IPS-20b (cell line): ENCODE measurements at regions not wholly inside any gene's neighbourhood (a gene's known extent, or its start where the extent isn't known, plus 50 kb on each side); places are given as distances from the start of the nearest gene placed in this dataset.
"Not testable (repeated sequence)": the region's sequence is repeated elsewhere in the genome, so short reads cannot be mapped to it uniquely, and the experiment has no call there.

Experiments
- H3K27ac ChIP-seq: one replicate; pipeline ENCODE4 v1.5.1; 2013; ENCODE audit warnings: low read length
- H3K27me3 ChIP-seq: 2 replicates; pipeline ENCODE4 v1.6.1; 2013; ENCODE audit warnings: mild to moderate bottlenecking, low read length, inconsistent platforms; ENCODE audit not compliant: insufficient read depth
- H3K36me3 ChIP-seq: 2 replicates; pipeline ENCODE4 v1.6.1; 2013; ENCODE audit warnings: low read depth, mild to moderate bottlenecking, inconsistent platforms, low read length, moderate library complexity; ENCODE audit not compliant: insufficient read depth
- H3K4me1 ChIP-seq: 2 replicates; pipeline ENCODE4 v1.6.1; 2013; ENCODE audit warnings: mild to moderate bottlenecking, control low read depth, inconsistent platforms, low read length, moderate library complexity; ENCODE audit not compliant: insufficient read depth
- H3K4me3 ChIP-seq: 2 replicates; pipeline ENCODE4 v1.5.1; 2013; ENCODE audit warnings: mild to moderate bottlenecking, low read length, inconsistent platforms
- H3K9ac ChIP-seq: 2 replicates; pipeline ENCODE4 v1.6.1; 2013; ENCODE audit warnings: low read depth, mild to moderate bottlenecking, inconsistent platforms, low read length, moderate library complexity
- H3K9me3 ChIP-seq: 2 replicates; pipeline ENCODE4 v1.6.1; 2013; ENCODE audit warnings: mild to moderate bottlenecking, low read depth, low read length, inconsistent platforms; ENCODE audit not compliant: insufficient read depth

DNA sequence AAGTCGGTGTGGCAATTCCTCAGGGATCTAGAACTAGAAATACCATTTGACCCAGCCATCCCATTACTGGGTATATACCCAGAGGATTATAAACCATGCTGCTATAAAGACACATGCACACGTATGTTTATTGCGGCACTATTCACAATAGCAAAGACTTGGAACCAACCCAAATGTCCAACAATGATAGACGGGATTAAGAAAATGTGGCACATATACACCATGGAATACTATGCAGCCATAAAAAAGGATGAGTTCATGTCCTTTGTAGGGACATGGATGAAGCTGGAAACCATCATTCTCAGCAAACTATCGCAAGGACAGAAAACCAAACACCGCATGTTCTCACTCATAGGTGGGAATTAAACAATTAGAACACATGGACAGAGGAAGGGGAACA lies 80.6 kb upstream of the ST3GAL5 start:
- H3K27ac ChIP-seq, H3K9me3 ChIP-seq, H3K4me3 ChIP-seq, H3K36me3 ChIP-seq, H3K9ac ChIP-seq, H3K27me3 ChIP-seq, H3K4me1 ChIP-seq: not testable (repeated sequence)

DNA sequence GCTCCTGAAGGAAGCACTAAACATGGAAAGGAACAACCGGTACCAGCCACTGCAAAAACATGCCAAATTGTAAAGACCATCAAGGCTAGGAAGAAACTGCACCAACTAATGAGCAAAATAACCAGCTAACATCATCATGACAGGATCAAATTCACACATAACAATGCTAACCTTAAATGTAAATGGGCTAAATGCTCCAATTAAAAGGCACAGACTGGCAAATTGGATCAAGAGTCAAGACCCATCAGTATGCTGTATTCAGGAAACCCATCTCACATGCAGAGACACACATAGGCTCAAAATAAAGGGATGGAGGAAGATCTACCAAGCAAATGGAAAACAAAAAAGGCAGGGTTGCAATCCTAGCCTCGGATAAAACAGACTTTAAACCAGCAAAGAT lies 77.0 kb upstream of the ST3GAL5 start:
- H3K27me3 ChIP-seq, H3K9ac ChIP-seq, H3K4me3 ChIP-seq, H3K27ac ChIP-seq, H3K36me3 ChIP-seq, H3K4me1 ChIP-seq: not testable (repeated sequence)
- peaks cover 20% of the 10 kb centered on the region for H3K9me3 ChIP-seq

DNA sequence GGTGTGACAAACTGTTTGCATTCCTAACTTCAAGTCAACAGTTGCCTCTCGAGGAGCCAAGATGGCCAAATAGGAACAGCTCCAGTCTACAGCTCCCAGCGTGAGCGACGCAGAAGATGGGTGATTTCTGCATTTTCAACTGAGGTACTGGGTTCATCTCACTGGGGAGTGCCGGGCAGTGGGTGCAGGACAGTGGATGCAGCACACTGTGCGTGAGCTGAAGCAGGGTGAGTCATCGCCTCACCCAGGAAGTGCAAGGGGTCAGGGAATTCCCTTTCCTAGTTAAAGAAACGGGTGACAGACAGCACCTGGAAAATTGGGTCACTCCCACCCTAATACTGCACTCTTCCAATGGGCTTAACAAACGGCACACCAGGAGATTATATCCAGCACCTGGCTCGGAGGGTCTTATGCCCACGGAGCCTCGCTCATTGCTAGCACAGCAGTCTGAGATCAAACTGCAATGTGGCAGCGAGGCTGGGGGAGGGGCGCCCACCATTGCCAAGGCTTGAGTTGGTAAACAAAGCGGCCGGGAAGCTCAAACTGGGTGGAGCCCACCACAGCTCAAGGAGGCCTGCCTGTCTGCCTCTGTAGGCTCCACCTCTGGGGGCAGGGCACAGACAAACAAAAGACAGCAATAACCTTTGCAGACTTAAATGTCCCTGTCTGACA lies 75.1 kb upstream of the ST3GAL5 start:
- not testable (repeated sequence) for H3K27ac ChIP-seq
- peaks cover 16% of the 10 kb centered on the region for H3K9me3 ChIP-seq

DNA sequence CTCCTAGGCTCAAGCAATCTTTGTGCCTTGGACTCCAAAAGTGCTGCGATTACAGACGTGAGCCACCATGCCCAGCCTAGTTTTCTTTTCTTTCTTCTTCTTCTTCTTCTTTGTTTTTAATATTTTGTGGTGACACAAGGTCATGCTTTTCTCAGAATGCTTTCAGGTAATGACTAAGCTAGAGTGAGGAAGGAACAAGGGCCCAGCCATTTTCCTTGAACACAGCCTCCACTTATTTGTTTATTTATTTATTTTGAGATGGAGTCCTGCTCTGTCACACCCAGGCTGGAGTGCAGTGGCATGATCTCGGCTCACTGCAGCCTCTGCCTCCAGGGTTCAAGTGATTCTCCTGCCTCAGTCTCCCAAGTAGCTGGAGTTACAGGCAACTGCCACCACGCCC lies 74.3 kb upstream of the ST3GAL5 start:
- peaks cover 16% of the 10 kb centered on the region for H3K9me3 ChIP-seq
- H3K27me3 ChIP-seq = no peaks in the 10 kb centered on the region
- H3K27ac ChIP-seq = no peak overlapping the region
- H3K36me3 ChIP-seq = no peaks in the 10 kb centered on the region
- no peak overlapping the region for H3K4me3 ChIP-seq
- H3K9ac ChIP-seq = no peak overlapping the region
- H3K4me1 ChIP-seq = no peaks in the 10 kb centered on the region

More for the DNA sequence above, 75.1 kb upstream of the ST3GAL5 start:
- H3K9ac ChIP-seq, H3K4me3 ChIP-seq, H3K4me1 ChIP-seq, H3K36me3 ChIP-seq, H3K27me3 ChIP-seq: not testable (repeated sequence)

DNA sequence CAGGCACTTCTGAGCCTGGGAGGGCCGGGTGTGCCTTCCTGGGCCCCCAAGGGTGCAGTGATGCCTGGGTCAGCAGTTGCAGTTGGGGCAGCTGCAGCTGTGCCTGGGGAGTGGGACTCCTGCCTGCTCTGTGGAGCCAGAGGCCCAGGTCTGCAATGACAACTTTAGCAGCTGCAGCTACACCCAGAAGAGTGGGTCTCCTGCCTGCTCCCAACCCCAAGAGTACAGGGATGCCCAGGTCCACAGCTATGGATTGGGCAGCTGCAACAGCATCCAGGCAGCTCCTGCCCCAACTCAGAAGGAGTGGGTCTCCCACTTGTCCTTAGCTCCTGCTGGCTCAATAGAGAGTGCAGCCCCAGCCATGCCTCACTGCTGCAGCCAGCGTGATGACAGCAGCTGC lies 73.0 kb upstream of the ST3GAL5 start:
- H3K4me3 ChIP-seq = no peak overlapping the region
- H3K27me3 ChIP-seq = no peaks in the 10 kb centered on the region
- H3K9ac ChIP-seq = no peak overlapping the region
- no peak overlapping the region for H3K27ac ChIP-seq
- no peaks in the 10 kb centered on the region for H3K36me3 ChIP-seq
- peaks cover 16% of the 10 kb centered on the region for H3K9me3 ChIP-seq
- H3K4me1 ChIP-seq = peaks cover 6% of the 10 kb centered on the region; the same call in 1 of the 2 replicates

DNA sequence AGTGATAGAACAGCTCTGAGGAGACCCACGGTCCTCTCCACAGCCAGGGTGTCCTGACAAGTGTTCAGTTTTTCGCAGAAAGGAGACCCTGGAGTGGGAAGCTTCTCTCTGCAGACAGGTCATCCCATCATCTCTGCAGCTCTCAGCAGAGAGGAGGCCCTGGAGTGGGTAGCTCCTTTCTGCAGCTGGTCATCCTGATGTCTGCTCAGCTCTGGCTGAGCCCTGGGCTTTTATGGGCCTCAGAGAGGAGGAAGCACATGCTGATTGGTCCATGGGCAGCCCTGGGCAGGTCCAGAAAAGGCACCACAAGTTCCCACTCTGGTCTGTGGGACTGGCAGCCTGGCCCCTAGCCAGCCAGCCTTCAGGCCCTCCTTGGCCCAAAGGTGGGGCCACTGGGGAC lies 72.3 kb upstream of the ST3GAL5 start:
- H3K4me3 ChIP-seq = no peak overlapping the region
- no peaks in the 10 kb centered on the region for H3K36me3 ChIP-seq
- H3K9ac ChIP-seq = no peak overlapping the region
- H3K27ac ChIP-seq = no peak overlapping the region
- H3K27me3 ChIP-seq = no peaks in the 10 kb centered on the region
- peaks cover 16% of the 10 kb centered on the region for H3K9me3 ChIP-seq
- H3K4me1 ChIP-seq = peaks cover 9% of the 10 kb centered on the region; the same call in 1 of the 2 replicates

DNA sequence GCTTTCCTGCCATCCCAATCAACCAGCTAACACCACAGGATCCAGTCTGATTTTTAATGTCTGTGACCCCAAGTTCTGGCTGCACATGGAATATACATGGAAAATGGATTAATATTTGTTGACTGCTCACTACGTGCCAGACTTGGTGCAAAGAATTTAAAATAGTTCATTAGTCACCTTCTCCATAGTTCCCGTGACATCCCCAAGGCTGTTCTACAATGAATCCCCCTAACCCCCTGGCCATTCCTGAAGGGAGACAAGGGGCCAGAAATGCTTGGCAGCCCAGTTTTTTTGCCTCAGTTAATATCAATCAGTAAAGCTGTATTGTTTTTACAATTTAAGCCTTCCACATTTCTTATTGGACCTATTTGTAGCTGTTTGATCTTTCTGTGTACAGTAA lies 71.0 kb upstream of the ST3GAL5 start:
- Histone ChIP-seq H3K27ac (no peak overlapping the region), H3K4me3 (no peak overlapping the region), H3K36me3 (no peaks in the 10 kb centered on the region), H3K9me3 (peaks cover 16% of the 10 kb centered on the region), H3K9ac (no peak overlapping the region), H3K4me1 (peaks cover 12% of the 10 kb centered on the region; the same call in 1 of the 2 replicates), H3K27me3 (no peaks in the 10 kb centered on the region)

DNA sequence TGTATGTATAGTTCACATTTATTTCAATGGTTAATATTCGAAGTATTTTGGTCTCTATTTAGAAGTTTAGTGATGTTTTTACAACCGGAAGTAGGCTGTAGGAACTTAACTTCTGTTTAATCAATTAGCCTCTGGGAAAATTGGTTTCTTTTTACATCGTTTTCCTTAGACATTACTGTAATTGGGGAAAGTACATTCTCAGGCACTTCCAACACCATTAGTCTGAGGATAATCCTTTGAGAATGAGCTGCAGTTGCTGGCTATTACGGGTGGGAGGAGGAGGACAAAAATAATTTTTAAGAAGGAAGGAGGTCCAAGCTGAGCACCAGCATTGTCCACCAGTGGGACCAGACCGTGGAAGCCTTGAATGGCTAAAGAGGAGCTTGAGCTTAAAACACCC lies 70.4 kb upstream of the ST3GAL5 start:
- H3K4me3 ChIP-seq = no peak overlapping the region
- peaks cover 12% of the 10 kb centered on the region; the same call in 1 of the 2 replicates for H3K4me1 ChIP-seq
- H3K27ac ChIP-seq = no peak overlapping the region
- no peak overlapping the region for H3K9ac ChIP-seq
- H3K27me3 ChIP-seq = no peaks in the 10 kb centered on the region
- no peaks in the 10 kb centered on the region for H3K36me3 ChIP-seq
- peaks cover 16% of the 10 kb centered on the region for H3K9me3 ChIP-seq

DNA sequence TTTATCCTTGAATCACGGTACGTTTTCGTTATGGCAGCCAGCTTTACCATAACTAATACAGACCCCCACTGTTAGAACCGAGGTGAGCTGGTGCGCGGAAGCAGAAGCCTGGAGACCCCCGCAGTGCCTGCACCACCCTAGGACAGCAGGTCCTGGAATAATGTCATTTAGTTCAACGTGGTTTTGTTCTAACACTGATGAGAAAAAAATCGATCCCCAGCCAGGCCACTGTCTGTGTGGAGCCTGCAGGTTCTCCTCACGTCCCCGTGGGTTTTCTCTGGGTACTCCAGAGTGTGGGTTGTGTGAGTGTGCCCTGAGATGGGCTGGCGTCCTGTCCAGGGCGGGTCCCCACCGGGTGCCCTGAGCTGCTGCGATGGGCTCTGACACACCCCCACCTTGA lies 69.9 kb upstream of the ST3GAL5 start:
- no peaks in the 10 kb centered on the region for H3K27me3 ChIP-seq

DNA sequence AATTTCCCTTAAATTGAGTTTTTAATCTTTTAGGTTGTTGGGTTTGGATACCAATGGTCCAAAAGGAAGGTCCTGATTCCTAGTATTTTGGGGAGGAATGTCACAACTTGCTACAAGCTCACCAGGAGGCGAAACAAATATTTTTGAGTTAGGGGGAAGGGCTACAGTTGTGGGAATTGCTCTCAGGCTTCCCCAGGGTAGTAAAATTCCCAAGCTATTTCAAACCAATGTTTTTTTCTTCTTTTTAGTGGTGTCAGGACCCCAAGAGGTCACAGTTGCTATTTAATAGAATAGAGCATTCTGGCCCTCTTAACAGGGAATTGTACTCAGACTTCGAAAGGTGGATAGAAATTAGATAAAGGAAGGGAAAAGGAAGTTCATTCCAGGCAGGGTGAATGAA lies 68.5 kb upstream of the ST3GAL5 start:
- H3K27me3 ChIP-seq = no peaks in the 10 kb centered on the region
- peaks cover 6% of the 10 kb centered on the region; the same call in 1 of the 2 replicates for H3K9me3 ChIP-seq
- peaks cover 12% of the 10 kb centered on the region; the same call in 1 of the 2 replicates for H3K4me1 ChIP-seq
- H3K9ac ChIP-seq = no peak overlapping the region
- H3K36me3 ChIP-seq = no peaks in the 10 kb centered on the region
- no peak overlapping the region for H3K27ac ChIP-seq
- no peak overlapping the region for H3K4me3 ChIP-seq

More for the DNA sequence above, 69.9 kb upstream of the ST3GAL5 start:
- Histone ChIP-seq H3K4me3 (no peak overlapping the region), H3K27ac (no peak overlapping the region), H3K9ac (no peak overlapping the region), H3K36me3 (no peaks in the 10 kb centered on the region), H3K9me3 (peaks cover 13% of the 10 kb centered on the region), H3K4me1 (peaks cover 12% of the 10 kb centered on the region; the same call in 1 of the 2 replicates)

DNA sequence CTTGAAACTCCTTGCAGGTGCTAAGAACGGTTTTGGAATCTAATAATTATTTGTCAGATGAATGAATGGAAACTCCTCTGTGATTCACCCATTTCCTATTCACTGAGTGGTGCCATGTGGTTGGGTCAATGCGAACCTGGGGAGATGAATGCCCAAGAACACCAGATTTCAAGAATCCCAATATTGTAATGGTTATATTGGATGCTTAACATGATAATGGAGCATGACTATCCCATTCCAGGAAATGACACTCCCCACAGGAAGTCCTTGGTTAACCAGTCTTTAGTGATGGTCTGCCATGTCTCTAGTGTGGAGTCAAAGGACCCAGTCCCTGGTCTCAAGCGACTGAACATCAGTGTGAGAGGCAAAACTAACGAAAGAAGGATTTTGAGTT lies 67.9 kb upstream of the ST3GAL5 start:
- H3K36me3 ChIP-seq = no peaks in the 10 kb centered on the region
- peaks cover 12% of the 10 kb centered on the region; the same call in 1 of the 2 replicates for H3K4me1 ChIP-seq
- H3K4me3 ChIP-seq = no peak overlapping the region
- no peaks in the 10 kb centered on the region for H3K27me3 ChIP-seq
- no peaks in the 10 kb centered on the region for H3K9me3 ChIP-seq
- H3K27ac ChIP-seq = no peak overlapping the region
- H3K9ac ChIP-seq = no peak overlapping the region

DNA sequence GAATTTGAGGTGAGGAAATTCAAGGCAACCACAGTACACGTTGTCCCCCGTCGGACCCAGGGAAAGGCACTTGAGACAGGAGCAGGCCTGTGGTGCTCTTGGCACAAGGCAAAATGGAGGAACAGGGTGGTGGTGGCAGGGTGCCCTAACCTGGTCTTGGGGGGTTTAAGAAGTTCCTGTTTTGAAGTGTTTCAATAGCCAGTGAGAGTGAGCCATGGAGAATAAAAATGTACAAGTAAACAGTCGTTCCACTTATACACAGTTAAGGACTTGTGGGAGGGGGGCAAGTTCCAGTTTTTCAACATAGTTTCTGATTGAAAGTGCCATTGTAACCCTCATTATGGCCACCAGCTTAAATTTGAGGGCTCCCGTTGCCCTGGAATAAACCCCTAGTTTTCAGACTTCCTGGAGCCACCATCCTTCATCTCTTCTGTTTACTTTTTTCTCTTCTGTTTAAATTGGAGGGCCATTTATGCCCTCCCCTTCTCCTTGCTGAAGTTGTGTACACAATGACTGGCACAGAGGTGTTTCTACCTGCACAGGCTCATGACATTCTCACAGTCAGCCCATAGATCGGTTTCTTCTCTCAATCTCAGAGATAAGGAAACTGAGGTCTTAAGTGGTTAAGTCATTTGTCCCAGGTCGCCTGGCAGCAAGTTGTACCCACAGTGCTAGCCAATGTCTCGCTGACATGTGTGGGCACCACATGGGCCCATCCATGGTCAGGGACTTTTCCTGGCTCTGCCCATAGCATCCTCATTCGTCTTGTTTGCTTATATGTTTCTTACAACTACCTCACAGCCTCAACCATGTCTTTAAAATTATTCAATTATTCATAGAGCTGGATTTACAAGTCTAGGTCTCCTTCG lies 66.0 kb upstream of the ST3GAL5 start:
- peaks cover 12% of the 10 kb centered on the region; the same call in 1 of the 2 replicates for H3K4me1 ChIP-seq
- H3K27ac ChIP-seq = no peak overlapping the region
- H3K36me3 ChIP-seq = no peaks in the 10 kb centered on the region

More for the DNA sequence above, 66.0 kb upstream of the ST3GAL5 start:
- no peak overlapping the region for H3K4me3 ChIP-seq
- H3K9me3 ChIP-seq = no peaks in the 10 kb centered on the region
- no peak overlapping the region for H3K9ac ChIP-seq
- H3K27me3 ChIP-seq = no peaks in the 10 kb centered on the region
